ENCODE measurements at regions not wholly inside any gene's neighbourhood (a gene's known extent, or its start where the extent isn't known, plus 50 kb on each side); places are given as distances from the start of the nearest gene placed in this dataset.
"Not testable (repeated sequence)": the region's sequence is repeated elsewhere in the genome, so short reads cannot be mapped to it uniquely, and the experiment has no call there.

DNA sequence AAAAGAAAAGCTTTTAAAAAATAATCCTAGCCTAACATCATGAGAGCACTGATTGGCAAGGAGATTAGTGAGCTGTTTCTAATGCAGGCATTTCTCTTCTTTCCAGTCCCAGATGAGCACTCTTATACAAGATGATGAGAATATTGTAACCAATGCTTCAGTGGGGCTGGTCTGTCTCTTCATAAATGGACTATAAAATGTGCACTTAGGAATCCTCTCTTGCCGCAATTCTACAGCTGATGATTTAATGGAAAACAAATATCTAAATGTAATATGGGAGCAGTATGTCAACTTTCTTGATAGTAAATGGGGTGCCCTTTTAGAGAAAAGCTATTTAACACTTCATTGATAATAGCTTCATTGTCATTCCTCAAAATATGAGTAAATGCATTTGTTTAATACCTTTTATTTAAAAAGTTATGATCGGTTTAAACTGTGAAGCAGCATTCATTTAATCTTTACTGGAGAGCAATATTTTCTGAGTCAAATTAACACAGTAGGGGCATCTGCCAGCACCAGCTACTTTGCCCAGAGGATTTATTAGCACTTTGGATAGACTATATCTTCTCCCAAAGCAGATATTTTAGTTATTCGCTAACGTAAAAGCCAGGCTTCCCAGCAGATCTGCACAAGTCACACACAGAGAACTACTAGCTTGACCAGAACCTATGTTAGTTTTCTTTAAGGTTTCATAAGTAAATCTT, 985.9 kb downstream of the DIPK2A start:
- no peak for FAIRE-seq

DNA sequence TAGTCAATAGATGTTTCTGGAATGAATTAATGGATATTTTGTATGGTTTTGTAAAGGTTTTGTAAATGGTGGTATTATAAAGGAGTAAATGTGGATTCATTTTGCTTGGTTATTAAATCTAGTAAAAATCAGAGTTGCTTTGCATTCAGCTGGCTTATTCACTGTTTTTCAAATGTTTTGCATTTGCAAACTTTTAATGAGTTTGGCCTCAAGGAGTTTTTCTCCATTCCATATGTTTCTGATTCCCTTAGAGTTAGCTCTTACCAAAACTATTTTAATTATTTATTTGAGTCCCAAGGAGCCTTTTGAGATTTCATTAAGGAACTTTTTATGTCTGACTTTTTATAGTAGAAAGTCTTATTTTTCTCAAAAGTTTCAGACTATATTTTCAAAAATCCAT, 992.2 kb downstream of the DIPK2A start:
- no peak for FAIRE-seq

DNA sequence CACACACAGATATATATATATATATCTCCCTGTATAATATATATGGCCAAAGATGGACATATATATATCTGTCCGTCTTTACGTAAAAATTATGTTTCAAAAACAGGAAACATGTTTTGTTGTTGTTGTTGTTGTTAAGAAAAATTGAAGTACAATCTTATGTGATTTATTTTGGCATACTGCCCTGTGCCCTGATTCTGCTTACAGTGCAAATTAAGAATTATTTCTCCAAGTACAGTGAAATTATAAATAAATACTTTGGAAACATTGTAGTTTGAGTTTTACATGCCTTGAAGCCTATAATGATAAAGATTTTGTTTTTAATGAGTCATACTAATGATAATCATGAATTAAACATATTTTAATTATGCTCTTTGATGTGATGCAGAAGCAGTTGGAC, 994.9 kb downstream of the DIPK2A start:
- no peak for FAIRE-seq

DNA sequence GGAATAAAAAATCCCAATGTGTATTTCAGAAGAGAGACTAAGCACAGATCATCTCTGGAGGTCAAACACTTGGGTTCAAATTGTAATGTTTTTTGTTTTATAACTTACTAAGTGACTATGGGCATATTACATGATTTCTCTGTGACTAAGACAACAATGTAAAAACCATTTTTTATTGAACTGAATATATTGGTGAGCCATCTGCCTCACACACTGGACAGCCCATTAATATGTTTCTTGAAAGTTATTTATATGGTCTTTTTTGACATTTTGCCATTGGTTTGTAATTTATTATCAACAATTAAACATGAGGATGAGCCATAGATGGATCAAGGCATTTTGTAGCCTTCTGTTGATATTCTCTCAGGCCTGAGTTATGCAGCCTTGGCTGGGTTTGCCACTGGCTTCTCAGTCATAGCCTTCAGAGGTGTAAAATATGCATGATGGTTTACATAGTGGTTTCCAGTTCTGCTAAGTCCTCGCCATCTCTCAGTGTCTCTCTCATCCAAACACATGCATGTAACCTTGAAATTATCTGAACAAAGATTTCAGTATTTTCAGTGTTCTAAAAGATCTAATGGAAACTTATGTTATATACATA, 997.2 kb downstream of the DIPK2A start:
- FAIRE-seq, result no peak

DNA sequence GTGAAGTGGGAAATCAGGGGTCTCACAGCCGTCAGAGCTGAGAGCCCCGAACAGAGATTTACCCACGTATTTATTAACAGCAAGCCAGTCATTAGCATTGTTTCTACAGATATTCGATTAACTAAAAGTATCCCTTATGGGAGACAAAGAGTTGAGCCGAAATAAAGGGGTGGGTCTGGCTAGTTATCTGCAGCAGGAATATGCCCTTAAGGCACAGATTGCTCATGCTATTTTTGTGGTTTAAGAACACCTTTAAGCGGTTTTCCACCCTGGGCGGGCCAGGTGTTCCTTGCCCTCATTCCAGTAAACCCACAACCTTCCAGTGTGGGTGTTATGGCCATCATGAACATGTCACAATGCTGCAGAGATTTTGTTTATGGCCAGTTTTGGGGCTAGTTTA, 1012.9 kb downstream of the DIPK2A start:
- FAIRE-seq, result not testable (repeated sequence)

DNA sequence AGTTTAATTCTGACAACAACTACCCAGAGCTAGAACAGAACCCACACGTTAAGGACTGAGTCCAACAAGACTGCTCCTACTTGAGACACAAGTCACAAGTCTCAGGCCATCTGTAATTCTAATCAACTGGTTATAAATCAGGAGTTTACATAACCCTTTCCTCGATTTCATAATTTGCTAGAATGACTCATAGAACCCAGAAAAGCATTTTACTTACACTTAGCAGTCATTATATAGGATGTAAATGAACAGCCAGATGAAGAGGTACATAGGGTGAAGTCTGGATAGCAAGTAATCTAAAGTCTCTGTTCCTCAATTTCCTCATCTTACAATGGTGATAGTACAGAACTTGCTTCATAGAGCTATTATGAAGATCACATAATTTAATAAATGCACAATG, 1018.2 kb downstream of the DIPK2A start:
- FAIRE-seq, result no peak

DNA sequence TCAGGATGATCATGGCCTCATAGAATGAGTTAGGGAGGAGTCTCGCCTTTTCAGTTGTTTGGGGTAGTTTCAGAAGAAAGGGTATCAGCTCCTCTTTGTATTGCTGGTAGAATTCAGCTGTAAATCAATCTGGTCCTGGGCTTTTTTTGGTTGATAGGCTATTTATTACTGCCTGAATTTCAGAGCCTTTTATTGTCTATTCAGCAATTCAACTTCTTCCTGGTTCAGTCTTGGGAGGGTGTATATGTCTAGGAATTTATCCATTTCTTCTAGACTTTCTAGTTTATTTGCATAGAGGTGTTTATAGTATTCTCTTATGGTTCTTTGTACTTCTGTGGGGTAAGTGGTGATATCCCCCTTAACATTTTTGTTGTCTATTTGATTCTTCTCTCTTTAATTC, 1024.2 kb downstream of the DIPK2A start:
- no peak for FAIRE-seq

DNA sequence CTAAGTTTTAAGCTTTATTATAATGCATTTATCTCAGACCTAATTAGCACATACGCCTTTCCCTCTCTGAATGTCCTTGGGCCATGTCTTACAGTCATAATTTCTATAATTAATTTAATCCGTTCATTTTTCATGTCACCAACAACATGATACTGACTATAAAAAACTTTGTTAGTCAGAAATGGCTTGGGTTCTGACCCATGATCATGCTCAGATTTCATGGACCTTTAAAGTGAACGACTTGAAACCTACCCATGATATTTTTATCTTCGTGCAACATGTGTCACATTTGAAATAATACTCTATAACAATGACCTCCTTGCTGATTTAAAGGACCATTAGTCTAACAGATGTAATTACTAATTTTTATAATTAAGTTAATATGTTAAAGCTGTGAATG, 1033.8 kb downstream of the DIPK2A start:
- no peak for FAIRE-seq

DNA sequence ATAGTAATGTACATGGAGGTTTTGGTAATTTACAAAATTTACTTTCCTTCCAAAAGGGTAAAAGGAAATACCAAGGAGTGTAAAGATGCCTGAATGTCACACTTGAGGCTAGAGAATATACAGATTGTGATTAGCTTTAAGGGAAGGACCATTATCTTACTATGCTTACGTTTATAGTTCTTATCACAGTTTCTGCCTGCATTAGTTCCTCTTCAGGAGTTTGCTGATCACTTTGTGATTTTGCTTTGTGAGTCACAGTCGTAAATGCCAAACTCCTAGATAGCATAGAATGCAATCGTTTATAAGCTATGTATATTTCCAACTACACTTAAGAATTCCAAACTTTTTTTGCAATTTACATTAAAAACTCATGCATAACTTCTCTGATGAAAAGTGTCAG, 1034.6 kb downstream of the DIPK2A start:
- FAIRE-seq, result no peak

DNA sequence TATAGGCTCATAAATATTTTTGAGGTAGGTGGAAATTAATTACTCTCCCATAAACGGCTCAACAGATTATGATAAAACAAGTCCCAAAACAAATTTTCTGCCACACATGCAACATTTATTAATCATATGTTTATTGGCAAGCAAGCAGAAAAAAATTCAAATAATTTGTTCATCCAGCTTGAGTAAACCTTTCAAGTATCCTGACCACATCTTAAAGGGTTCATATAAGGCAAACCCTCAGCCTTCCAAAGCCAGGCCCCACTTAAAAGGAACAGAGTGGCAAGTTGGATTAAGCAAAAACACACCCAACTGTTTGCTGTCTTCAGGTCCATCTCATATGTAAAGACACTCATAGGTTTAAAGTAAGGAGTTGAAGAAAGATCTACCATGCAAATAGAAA, 1042.3 kb downstream of the DIPK2A start:
- no peak for FAIRE-seq

DNA sequence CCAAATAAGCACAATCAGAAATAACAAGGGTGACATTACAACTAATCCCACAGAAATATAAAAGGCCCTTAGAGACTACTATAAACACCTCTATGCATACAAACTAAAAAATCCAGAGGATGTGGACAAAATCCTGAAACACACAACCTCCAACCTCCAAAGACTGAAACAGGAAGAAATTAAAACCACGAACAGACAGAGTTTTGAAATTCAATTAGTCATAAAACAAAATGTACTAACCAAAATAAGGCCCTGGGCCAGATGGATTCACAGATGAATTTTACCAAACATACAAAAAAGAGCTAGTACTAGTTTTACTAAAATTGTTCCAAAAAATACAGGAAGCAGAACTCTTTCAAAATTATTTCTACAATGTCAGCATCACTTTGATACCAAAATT, 1043.6 kb downstream of the DIPK2A start:
- no peak for FAIRE-seq

DNA sequence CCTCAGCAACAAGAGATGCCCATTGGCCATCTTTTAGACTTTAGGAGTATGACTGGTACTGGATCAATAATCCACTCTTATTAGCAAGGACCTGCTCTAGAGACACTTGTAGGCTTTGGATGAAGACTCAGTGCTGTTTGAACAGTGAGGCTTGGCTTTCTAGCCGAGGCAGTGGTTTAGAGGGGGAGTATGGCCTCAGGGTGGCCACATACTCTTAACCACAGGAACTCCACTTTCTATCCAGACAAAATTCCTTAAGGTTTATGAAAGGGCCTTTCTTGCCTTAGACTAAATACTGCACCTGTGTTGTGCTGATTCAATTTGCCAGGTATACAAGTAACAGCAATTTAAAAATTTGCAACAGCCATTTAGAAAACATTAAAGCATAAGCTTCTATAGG, 1046.3 kb downstream of the DIPK2A start:
- no peak for FAIRE-seq

DNA sequence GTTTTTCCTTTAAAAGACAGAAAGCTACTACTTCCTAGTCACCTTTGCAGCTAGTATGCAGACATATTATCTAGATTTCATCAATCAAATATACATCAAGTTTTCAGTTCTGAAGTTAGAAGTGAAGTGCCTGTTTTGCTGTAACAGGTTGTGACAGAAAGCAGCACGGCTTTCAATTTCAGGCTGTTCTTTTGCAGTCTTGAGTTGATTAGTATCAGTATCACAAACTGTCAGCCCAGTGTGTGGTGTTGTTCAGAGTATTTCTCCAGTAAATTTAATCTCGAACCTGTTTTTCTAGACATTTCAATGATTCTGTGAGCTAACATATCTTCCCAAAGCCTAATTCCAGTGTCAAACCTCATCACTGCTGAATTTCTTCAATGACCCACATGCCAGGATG, 1050.8 kb downstream of the DIPK2A start:
- no peak for FAIRE-seq

DNA sequence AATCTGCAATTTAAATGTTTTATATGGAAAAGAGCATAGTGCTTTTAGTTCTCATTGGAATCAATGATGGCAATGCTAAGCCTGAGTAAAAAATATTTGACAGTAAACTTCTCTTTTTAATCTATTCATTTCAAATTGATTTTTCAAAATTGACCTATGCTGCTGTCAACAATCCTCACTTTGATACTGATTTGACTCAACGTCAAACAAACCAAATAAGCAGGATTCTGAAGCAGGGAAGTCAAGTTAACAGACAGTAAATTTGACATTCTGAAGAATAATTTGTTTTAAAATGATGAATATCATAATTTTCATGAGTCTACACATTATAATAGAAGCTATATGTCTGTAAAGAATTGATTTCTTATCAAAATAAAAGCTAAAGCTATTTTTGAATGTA, 1053.1 kb downstream of the DIPK2A start:
- no peak for FAIRE-seq

DNA sequence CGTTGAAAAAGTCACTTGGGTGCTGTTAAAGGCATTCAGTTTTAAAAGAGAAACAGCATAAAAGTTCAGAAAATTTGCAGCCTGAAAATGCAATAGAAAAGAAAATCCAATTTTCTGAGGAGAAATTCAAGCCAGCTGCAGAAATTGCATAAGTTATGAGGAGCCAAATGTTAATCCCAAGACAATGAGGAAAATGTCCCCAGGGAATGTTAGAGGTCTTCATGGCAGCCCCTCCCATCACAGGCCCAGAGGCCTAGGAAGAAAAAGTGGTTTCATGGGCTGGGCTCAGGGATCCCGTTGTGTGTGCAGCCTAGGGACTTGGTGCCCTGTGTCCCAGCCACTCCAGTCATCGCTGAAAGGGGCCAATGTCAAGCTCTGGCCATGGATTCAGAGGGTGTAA, 1055.6 kb downstream of the DIPK2A start:
- FAIRE-seq, result not testable (repeated sequence)

DNA sequence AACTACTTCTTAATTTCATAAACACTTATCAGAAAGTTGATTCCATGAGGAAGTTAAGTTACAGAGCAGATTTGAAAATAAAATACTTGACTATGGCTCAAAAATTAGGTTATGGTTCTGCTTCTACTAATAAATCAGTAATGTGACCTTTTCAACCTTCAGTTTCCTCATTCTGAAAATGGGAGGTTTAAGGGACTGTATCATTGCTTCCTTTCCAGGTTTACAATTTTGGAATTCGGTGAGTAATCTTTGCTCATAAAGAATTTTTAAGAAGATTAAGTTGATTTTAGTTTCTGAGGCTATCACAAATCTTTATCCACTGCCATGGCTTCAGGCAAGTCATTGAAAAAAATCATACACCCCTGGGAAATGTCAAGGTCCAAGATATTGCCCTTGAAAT, 1061.2 kb downstream of the DIPK2A start:
- FAIRE-seq, result no peak

DNA sequence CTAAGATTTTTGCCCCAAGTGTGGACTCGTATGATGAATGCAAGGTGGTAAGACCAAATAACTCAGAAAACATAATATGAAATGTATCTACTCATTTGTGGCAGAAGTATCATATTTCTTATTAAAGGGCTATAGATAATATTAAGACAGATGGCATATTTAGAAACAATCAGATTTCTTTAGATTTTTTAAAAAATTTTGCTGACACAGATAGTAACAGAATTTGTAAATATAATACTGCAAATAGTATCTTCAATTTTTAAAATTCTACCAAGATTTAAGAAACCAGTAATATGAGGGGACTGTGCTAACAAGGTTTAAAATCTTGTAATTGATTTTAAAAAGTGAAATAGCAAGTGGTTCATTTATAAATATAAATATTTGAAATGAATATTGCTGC, 1064.1 kb downstream of the DIPK2A start:
- FAIRE-seq, result no peak

DNA sequence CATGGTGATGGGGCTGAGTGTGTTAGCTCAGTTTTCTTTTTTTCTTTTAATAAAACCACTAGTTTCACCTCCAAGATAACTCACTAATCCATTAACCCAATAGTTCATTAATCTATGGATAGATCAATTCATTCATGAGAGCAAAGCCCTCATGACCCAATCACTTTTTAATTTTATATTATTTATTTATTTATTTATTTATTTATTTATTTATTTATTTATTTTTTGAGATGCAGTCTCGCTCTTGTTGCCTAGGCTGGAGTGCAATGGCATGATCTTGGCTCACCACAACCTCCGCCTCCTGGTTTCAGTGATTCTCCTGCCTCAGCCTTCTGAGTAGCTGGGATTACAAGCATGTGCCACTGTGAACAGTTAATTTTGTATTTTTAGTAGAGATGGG, 1082.4 kb downstream of the DIPK2A start:
- FAIRE-seq, result not testable (repeated sequence)

DNA sequence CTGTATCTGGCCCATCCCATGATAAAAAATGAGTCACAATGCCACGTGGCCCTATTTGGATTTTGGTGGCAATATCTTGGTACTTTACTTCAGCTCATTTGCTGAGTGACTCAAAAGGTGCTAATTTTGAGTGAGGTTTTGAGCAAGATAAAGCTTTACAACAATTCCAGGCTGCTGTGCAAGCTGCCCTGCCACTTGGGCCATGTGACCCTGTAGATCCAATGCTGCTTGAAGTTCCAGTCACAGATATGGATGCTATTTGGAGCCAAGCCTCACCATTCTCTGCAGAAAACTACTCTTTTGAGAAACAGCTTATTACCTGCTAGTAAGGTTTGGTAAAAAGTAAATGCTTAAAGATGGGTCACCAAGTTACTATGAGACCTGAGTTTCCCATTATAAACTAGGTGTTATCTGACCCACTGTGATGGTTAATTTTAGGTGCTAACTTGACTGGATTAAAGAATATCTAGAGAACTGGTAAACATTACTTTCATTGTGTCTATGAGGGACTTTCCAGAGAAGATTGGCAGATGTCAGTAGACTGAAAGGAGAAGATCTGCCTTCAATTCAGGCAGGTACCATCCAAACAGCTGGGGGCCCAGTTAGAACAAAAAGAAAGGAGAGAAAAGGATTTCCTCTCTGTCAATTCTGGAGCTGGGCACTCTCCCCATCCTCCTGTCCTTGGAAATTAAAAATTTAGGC, 1083.9 kb downstream of the DIPK2A start:
- FAIRE-seq, result no peak

DNA sequence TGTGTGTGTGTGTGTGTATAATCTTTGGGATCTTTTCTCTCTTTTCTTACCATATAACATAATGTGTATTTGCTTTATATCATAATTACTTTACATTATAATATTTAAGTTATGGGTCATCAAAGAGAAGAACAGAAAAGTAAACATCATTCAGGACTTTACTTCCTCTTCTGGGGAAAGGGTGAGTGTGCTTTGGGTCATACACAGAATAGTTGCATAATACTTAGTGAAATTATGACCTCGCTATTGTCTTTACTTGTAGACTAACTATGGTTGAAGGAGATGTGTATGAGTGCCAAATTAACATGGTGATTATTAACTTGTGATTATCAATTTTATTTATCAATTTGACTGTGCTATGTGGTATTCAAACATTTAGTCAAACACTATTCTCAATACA, 1086.9 kb downstream of the DIPK2A start:
- no peak for FAIRE-seq

DNA sequence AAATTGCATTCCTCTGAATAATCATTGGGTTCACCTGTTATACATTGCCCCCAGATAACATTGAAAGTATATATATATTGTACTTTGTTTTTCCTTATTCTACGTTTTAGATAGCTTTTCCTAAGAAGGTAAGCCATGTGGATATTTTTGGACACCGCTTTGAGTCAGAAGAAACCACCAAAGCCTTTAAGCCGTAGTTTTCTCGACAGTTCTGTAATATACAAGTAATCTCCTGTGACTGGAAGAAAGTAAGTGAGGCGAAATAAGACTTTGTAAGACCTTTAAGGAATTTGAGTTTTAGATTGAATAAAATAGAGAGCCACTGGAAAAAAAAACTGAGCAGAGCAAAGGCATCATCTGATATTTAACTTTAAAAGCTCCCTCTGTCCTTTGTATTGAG, 1092.0 kb downstream of the DIPK2A start:
- FAIRE-seq, result no peak

DNA sequence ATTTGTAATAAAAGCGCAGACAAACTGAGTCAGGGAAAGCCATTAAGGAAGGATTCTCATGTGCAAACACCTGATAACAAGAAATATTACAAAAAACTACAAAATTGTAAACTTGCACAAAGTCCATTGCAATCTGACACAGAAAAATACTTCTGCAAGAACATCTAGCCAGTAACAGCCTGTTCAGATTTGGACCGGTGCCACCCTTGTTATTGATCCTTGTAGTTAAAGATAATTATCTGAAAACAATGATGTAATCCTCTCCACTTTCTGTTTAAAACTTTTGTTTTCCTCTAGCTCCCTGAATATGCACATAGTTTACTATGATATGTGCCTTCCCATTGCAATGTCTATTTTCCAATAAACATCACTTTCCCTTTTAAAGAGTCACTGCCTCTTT, 1090.2 kb downstream of the PLOD2 start:
- no peak for FAIRE-seq

DNA sequence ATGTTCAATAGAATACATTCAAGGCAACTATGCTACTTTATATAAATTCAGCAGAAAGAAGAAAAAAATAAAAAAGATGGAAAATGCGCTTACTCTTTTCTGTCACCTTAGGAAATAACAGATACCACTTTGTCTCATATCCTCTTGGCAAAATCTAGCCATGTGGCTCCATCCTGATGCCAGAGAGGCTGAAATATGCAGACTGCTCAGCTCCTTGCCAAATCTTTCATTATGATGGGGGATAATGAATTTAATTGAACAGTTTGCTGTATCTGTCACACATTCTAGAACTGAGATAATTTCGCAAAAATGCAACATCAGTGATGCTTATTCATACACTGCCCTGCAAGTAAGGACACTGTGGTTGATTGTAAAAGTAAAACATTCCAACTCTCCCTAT, 1081.5 kb downstream of the PLOD2 start:
- no peak for FAIRE-seq

DNA sequence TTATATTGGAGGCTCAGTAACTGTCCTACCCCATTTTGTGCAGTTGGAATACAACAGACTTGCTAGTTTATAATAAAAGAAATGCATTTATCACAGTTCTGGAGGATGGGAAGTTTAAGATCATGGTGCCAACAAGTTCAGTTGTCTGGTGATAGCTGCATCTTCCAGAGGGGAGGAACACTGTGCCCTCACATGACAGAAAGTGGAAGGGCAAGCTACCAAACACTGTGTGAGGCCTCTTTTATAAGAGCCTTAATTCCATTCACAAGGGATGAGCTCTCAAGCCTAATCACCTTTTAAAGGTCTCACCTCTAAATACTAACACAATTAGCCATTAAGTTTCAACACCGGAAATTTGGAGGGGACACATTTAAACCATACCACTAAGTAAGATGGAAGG, 1073.9 kb downstream of the PLOD2 start:
- FAIRE-seq, result no peak

DNA sequence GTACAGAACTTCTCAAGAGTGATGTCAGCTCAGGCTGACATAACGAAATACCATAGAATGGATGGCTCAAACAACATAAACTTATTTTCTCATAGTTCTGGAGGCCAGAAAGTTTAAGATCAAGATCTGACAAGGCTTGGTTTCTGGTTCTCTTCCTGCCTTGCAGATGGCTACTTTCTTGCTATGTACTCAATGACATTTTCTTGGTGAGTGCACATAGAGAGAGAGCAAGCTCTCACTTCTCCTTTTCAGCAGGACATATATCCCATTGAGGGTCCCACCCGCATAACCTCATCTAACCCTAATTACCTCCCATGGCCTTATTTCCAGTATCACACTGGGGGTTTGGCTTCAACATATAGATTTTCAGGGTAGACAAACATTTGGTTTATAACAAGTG, 1072.1 kb downstream of the PLOD2 start:
- FAIRE-seq, result no peak
